ENCODE measurements at regions not wholly inside any gene's neighbourhood (a gene's known extent, or its start where the extent isn't known, plus 50 kb on each side); places are given as distances from the start of the nearest gene placed in this dataset.

DNA sequence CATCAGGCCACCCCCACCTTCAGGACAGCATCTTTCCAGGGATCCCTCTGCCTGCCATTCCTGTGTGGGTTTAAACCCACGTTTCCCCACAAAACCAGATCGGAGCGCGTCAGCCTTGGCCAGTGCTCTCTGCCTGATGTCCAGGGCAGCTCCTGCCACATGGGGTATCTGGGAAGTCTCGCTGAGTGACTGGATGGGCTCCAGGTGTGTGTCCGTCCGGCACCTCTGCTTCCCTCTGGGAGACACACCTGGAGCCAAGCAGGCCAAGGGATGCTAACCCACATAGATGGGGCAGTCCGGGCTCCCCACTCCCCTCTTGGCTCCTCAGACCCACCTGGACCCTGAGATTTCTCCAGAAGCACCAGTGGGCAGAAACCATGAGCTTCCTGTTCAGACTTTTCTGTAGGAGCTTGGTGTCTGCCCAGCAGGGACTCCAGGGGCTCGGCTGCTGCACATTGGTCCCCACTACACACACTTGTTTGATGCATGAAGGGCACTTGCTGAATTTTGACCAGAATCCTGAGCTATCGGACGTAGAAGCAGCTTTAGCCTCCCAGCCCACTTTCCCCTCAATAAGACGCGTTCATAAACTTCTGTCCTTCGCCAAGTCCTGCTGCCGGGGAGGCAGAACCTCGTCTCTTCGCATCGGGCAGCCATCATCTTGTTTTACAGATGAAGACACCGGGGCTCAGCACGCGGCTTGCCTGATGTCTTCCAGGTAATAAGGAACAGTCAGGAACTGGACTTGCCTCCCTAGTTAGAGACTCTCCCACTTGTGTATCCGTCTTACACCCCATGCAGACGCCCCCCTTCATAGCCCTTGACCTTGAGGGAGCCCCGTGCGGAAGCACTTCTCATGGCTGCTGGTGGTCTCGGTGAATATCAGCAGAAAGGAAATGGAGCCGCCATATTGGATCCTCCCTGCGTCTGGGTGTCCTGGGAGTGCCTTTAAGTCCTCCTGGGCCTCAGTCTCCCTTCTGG is 91.6 kb upstream of the ZNF469 start:
- DNase-seq: no peak

GRCh38 chr16:88292007-88292970 is 90.5 kb upstream of the ZNF469 start:
- no peak for DNase-seq

DNA sequence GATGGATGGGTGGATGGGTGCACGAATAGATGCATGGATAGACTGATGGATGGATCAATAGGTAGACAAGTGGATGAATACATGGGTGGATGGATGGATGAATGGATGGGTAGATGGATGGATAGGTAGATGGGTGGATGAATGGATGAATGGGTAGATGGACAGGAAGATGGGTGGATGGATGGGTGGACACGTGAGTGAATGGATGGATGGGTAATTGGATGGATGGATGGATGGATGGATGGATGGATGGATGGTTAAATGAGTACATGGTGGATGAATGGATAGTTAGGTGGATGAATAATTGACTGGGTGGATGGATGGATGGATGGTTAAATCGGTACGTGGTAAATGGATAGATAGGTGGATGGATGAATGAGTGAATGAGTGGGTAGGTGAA is 89.7 kb upstream of the ZNF469 start:
- no peak for DNase-seq

DNA sequence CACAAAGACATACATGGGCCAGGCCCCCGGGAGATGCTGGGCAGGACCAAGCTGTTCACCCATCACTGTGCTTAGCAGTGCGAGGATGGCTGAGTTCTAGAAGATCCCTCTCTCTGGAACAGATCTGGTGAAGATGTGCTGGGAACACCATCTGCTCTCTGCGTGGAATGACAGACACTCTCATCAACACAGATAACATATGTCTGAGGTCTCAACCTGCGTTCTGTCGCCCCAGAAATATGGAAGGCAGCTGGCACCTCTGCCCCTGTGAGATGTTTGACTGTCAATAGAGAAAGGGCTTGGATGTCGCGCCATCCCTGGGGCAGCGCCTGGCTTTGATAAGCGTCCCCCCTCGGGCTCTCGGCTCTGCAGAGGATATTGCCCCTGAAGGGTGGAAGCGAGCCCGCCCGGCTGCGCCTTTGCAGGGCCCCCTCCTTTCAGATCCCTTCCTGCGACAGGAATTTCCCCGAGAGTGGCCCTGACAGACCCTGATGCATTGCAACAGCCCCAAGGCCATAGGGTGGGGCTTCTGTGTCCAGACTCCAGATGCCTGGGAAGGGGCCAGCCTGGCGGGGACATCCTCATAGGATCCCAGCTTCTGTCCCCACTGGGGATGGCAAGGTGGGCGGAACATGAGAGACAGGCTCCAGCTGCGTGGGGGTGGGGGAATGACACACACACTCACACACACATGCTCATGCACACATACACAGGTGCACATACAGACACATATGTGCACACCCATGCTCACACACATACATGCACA is 86.9 kb upstream of the ZNF469 start:
- no peak for DNase-seq

DNA sequence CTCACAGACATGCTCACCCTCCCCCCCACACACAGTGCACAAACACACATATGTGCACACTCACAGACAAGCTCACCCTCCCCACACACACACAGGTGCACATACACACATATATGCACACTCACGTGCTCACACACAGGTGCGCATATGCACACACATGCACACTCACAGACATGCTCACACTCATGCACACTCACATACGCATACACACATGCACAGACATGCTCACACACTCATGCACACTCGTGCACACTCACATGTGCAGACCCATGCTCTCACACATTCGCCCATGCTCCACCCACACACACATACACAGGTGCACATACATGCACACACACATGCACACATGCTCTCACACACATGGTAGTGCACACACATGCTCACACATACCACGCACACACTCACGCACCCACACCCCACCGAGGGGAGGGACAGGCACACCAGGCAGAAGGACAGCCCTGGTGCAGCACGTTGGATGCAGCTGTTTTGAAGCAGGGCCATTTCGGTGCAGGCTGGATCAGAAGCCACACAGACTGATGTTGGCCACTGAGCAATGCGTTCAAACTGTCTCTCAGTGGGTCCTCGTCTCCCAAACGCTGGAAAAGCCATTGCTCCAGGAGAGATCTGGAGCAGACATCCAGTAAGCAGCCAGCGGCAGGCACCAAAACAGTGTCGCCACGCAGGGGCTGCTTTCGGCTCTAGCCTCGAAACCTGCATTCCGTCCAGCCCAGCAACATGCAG is 86.2 kb upstream of the ZNF469 start:
- no peak for DNase-seq

DNA sequence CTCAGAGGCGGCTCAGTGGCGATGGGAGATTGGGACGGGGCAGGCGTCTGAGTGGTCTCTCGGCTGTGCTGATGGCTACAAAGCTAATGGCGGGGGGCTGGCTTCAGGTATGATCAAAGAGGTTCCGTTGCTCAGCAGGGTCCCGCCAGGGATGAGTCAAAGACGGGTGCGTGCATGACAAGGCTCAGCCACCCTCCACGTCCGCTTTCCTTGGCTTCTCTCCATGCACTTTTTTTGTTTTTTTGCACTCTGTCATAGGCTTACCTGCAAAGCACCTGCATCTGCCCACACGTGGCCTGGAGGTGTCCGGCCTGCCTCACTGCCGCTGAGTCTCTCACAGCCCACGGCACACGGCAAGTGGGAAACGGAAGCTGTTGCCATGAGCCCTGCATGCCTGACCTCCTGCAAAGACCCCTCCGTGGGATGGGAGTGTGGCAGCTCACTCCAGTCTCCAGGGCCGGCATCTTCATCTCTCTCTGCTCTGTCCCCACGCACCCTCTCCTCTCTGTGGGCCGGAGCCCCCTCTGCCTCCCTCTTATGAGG is 85.5 kb upstream of the ZNF469 start:
- no peak for DNase-seq

GRCh38 chr16:88298181-88298832 is 84.5 kb upstream of the ZNF469 start:
- DNase-seq: no peak

DNA sequence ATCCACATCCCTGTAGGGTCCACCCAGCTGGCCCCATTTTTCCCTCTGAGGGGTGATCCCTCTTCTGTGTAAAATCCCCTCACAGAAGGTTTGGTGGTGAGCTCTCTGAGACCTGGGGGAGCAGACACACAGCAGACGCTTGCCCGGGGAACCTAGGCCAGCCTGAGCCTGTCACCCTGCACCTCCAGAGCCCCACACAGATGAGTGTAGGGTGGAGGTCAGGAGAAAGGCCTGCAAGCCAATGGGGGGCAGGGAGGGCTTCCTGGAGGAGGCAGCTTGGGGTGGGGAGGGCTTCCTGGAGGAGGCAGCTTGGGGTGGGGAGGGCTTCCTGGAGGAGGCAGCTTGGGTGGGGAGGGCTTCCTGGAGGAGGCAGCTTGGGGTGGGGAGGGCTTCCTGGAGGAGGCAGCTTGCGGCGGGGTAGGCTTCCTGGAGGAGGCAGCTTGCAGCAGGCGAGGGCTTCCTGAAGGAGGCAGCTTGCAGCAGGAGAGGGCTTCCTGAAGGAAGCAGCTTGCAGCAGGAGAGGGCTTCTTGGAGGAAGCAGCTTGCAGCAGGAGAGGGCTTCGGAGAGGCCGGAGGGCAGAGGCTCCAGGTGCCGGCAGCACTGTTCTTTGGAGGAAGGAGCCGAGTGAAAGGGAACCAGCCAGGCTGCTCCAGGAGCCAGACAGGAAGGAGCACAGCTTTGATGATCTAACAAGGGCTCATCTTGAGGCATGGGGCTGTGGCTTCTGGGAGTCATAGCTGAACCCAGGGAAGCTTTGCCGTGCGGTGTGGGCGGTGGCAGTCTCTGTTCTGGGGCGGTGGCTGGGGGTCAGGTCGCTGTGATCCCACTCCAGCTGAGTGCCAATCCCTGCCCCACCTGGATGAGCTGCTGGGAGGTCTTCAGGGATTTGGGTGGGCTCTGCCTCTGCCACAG is 83.7 kb upstream of the ZNF469 start:
- DNase-seq: no peak

- no peak for DNase-seq
These were observed 82.9 kb upstream of the ZNF469 start for GRCh38 chr16:88299751-88300462.

- DNase-seq: no peak
These were observed 82.3 kb upstream of the ZNF469 start for GRCh38 chr16:88300463-88300835.

GRCh38 chr16:88301431-88301830 is 81.3 kb upstream of the ZNF469 start:
- DNase-seq: no peak

DNA sequence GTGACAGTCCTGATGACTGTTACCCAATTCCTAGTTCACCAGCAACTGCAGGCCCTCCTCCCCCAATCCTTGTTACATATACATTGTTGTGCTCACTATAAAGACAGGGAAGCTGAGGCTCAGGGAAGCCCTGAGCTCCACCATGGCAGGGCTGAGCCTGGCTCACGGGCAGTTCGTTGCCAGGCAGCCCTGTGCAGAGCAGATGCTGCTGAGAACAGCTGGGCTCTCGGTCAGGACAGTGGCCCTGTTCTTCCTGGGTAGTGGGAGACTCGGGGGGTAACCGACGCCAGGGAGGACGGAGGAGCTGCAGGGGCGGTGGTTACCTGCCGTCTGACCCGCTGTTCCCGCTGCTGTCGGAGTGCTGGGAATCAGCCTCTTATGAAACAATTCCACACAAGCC is 80.9 kb upstream of the ZNF469 start:
- DNase-seq: no peak

DNA sequence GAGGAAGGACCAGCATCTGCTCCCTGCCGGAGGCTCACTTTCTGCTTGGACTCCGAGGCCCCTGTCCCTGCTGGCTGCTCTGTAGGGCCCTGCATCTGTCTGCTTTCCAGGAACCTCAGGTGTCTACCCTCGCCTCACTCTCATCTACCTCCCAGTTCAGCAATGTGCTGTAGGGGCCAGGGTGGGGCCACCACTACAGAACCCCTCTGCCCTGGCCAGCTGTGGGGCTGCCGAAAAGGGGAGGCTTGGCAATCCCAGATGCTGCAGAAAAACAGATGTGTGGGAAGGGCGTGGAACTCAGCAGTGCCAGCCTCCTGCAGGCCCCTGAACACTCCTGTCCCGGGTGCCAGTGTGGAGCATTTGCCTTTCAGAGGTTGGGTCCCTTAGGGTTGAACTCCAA is 80.1 kb upstream of the ZNF469 start:
- no peak for DNase-seq

GRCh38 chr16:88303405-88303804 is 79.4 kb upstream of the ZNF469 start:
- no peak for DNase-seq

- no peak for DNase-seq
These were observed 78.6 kb upstream of the ZNF469 start for GRCh38 chr16:88303890-88304819.

- no peak for DNase-seq
These were observed 77.6 kb upstream of the ZNF469 start for GRCh38 chr16:88305176-88305575.

DNA sequence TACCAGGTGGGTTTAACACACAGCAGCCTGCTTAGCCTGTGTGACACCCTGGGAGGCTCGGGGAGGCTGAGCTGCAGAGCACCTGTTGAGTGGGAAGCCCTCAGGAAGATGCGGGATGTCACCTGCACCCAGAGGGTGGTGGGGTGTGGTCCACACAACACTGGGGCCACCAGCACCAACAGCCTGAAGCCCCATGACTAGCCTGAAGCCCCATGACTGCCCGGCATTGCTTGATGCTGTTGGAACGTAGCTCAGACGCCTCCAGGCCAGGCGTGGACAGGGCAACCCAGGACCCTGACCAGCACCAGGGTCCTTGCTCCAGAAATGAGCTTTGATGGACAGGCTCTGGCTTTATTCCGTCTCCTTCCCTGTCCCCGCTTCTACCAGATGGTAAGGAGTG is 76.3 kb upstream of the ZNF469 start:
- DNase-seq: no peak

DNA sequence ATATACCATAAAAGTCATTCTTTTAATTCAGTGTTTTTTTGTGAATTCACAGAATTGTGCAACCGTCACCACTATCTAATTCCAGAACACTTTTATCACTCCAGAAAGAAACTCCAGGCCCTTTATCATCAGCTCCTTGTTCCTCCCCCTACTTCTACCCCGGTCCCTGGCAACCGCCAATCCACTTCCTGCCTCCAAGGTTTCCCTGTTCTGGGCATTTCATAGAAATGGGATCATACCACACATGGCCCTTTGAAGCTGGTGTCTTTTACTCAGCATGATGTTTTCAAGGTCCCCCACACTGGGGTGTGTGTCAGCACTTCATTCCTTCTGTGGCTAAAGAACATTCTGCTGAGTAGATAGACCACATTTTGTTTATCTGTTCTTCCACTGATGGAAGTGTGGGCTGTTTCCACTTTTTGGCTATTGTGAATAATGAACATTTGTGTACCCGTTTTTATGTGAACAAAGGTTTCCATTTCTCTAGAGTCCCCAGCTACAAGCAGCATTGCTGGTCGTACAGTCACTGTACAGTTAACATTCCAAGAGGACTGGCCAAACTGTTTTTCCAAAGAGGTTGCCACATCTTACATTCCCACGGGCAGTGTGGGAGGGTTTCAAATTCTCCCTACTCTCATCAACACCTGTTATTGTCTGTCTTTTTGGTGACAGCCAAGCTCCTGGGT is 75.8 kb upstream of the ZNF469 start:
- DNase-seq: no peak

All from CD4-positive, alpha-beta T cell treated with Interleukin-17A for 4 hours (primary cell).